ENCODE measurements at regions not wholly inside any gene's neighbourhood (a gene's known extent, or its start where the extent isn't known, plus 50 kb on each side); places are given as distances from the start of the nearest gene placed in this dataset.
A peak's percentile ranks its signal among the peaks of the same experiment; 100 is the strongest.

DNA sequence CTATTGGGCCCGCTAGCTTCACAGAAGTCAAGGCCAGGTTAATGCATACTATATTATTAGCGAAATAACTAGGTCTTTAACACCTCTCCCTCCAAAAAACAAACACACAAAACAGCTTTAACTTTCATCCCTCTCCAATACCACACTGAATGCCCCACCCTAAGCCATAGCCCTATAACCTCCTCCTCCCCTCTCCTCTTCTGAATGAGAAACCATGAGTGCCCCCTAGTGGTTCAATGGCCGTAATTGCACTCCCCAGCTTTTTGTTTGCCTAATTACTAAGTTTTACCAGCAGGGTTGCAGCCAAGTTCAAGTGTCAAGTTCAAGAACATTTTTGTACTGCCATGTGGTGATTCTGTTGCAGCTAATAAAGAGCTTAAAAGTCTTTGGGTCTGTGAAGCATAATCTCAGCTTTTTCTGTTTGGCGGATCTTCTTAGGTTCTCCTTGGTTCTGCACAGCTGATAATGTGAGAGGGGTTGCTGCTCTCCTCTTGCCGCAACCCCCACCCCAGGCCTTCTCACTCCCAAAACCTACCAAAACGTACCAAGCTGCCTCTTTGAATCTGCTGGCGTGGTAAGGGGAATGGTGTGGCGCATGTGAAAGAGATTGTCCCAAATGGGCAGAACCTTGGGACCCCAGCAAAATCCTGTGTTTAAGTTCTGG, 57.9 kb downstream of the RPL22L1 start:
- peak; percentile 81 for ATAC-seq (ENCODE audit: low read depth)
- WGBS (ENCODE audit: insufficient coverage): 50% methylated on average over 2 of the region's 8 CpGs
- POLR2A ChIA-PET: no interaction called here

DNA sequence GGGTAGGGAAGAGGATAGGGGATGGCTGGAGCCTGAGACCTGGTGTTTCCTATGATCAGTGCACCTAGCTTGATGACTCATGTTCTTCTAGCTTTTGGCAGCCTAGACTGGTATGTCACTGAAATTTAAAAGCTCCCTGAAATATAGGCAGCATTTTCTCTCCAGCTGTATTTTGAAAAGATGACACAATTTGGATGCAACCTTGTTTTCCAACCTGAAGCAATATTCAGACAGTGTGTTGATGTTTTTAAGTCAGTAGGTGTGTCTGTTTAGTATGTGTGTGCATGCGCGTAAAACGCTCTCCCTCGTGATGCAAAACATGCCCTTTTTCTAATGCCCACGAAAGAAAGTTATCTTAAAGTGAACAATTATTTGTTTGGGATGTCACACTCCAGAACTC, 58.5 kb downstream of the RPL22L1 start:
- Histone ChIP-seq H3K36me3 (replicated peaks in 1 of 2; ENCODE audit: control extremely low read depth in 1 of 2, control insufficient read depth in 1 of 2, extremely low read depth in 1 of 2, insufficient read depth in 2 of 2, low read length in 1 of 2) (no peaks in the 10 kb centered on the region), H2AFZ (ENCODE audit: insufficient read depth, low read depth, low read length, poor library complexity, severe bottlenecking) (no peak overlapping the region), H3K4me3 (ENCODE audit: control extremely low read depth in 1 of 5, extremely low read depth in 1 of 5, insufficient read depth in 1 of 5, low read depth in 2 of 5, low read length in 4 of 5) (no peak overlapping the region), H3K9me3 (ENCODE audit: control extremely low read depth in 1 of 3, control insufficient read depth in 2 of 3, insufficient read depth in 1 of 3, low read length in 2 of 3) (no peaks in the 10 kb centered on the region), H3K27ac (ENCODE audit: low read length in 2 of 2) (no peak overlapping the region), H3K4me2 (replicated peaks; ENCODE audit: low read depth, low read length, poor library complexity, severe bottlenecking) (no peak overlapping the region), H3K79me2 (ENCODE audit: control insufficient read depth, insufficient read depth, low read length) (no peaks in the 10 kb centered on the region), H4K20me1 (ENCODE audit: control insufficient read depth, insufficient read depth, low read length, poor library complexity, severe bottlenecking) (no peaks in the 10 kb centered on the region), H3K27me3 (replicated peaks in 1 of 4; ENCODE audit: control extremely low read depth in 1 of 4, control insufficient read depth in 3 of 4, insufficient read depth in 4 of 4, low read length in 3 of 4) (no peaks in the 10 kb centered on the region), H3K9ac (ENCODE audit: low read length) (no peak overlapping the region), H3K4me1 (ENCODE audit: control insufficient read depth in 2 of 2, insufficient read depth in 2 of 2, low read length in 2 of 2) (no peaks in the 10 kb centered on the region)
- ATAC-seq (ENCODE audit: low read depth) (no peak), DNase-seq (peak; percentile 10)
- ChIA-PET POLR2A (no interaction called here), CTCF (interaction anchor here (0.8 to 6.3 kb wide), 27 partner anchors 8 to 1067 kb away, joined by 3 to 76 read pairs (median 4); partner anchors contain the start of genes ACTRT3, CLDN11 and RPL22L1)
- no peaks in the 10 kb centered on the region for H3K9me3 Mint-ChIP-seq (ENCODE audit: insufficient read depth)
- intact Hi-C loops (cut with micrococcal nuclease): loop anchor here (5.0 kb wide), 1 partner anchor 774 kb away; the partner anchor contains the start of gene GPR160
- H3K4me3 Mint-ChIP-seq: no peak overlapping the region
- TF ChIP-seq, protein P1, sequence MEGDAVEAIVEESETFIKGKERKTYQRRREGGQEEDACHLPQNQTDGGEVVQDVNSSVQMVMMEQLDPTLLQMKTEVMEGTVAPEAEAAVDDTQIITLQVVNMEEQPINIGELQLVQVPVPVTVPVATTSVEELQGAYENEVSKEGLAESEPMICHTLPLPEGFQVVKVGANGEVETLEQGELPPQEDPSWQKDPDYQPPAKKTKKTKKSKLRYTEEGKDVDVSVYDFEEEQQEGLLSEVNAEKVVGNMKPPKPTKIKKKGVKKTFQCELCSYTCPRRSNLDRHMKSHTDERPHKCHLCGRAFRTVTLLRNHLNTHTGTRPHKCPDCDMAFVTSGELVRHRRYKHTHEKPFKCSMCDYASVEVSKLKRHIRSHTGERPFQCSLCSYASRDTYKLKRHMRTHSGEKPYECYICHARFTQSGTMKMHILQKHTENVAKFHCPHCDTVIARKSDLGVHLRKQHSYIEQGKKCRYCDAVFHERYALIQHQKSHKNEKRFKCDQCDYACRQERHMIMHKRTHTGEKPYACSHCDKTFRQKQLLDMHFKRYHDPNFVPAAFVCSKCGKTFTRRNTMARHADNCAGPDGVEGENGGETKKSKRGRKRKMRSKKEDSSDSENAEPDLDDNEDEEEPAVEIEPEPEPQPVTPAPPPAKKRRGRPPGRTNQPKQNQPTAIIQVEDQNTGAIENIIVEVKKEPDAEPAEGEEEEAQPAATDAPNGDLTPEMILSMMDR (IDR thresholded peaks at IDR 0.05): no peak
- no peak for TF ChIP-seq EZH2 (IDR thresholded peaks at IDR 0.05; ENCODE audit: borderline replicate concordance, insufficient read depth, low read depth, low read length, poor library complexity, severe bottlenecking)
- 100% methylated on average over 2 of the region's 5 CpGs for WGBS (ENCODE audit: insufficient coverage)
- H3K4me1 Mint-ChIP-seq: no peaks in the 10 kb centered on the region
- H3K27ac Mint-ChIP-seq: no peak overlapping the region
- peaks cover 8% of the 10 kb centered on the region for H3K27me3 Mint-ChIP-seq

More for the DNA sequence above, 57.9 kb downstream of the RPL22L1 start:
- Histone ChIP-seq H3K4me3 (ENCODE audit: control extremely low read depth in 1 of 5, extremely low read depth in 1 of 5, insufficient read depth in 1 of 5, low read depth in 2 of 5, low read length in 4 of 5) (no peak overlapping the region), H3K79me2 (ENCODE audit: control insufficient read depth, insufficient read depth, low read length) (no peaks in the 10 kb centered on the region), H3K27me3 (replicated peaks in 1 of 4; ENCODE audit: control extremely low read depth in 1 of 4, control insufficient read depth in 3 of 4, insufficient read depth in 4 of 4, low read length in 3 of 4) (no peaks in the 10 kb centered on the region), H4K20me1 (ENCODE audit: control insufficient read depth, insufficient read depth, low read length, poor library complexity, severe bottlenecking) (no peaks in the 10 kb centered on the region), H3K4me1 (ENCODE audit: control insufficient read depth in 2 of 2, insufficient read depth in 2 of 2, low read length in 2 of 2) (no peaks in the 10 kb centered on the region), H3K9ac (ENCODE audit: low read length) (no peak overlapping the region), H3K9me3 (ENCODE audit: control extremely low read depth in 1 of 3, control insufficient read depth in 2 of 3, insufficient read depth in 1 of 3, low read length in 2 of 3) (no peaks in the 10 kb centered on the region), H3K36me3 (replicated peaks in 1 of 2; ENCODE audit: control extremely low read depth in 1 of 2, control insufficient read depth in 1 of 2, extremely low read depth in 1 of 2, insufficient read depth in 2 of 2, low read length in 1 of 2) (no peaks in the 10 kb centered on the region), H3K4me2 (replicated peaks; ENCODE audit: low read depth, low read length, poor library complexity, severe bottlenecking) (no peak overlapping the region), H3K27ac (ENCODE audit: low read length in 2 of 2) (no peak overlapping the region), H2AFZ (ENCODE audit: insufficient read depth, low read depth, low read length, poor library complexity, severe bottlenecking) (no peak overlapping the region)
- H3K27me3 Mint-ChIP-seq: peaks cover 8% of the 10 kb centered on the region
- DNase-seq: peak; percentile 80
- no peak overlapping the region for H3K27ac Mint-ChIP-seq
- H3K4me3 Mint-ChIP-seq: no peak overlapping the region
- CTCF ChIA-PET: interaction anchor here (0.6 to 6.3 kb wide), 27 partner anchors 8 to 1068 kb away, joined by 3 to 76 read pairs (median 4); partner anchors contain the start of genes CLDN11 and RPL22L1
- intact Hi-C loops (cut with micrococcal nuclease): loop anchor here (1.0 to 5.0 kb wide), 4 partner anchors 398 to 775 kb away; partner anchors contain the start of gene GPR160
- no peaks in the 10 kb centered on the region for H3K9me3 Mint-ChIP-seq (ENCODE audit: insufficient read depth)
- no peaks in the 10 kb centered on the region for H3K4me1 Mint-ChIP-seq
- TF ChIP-seq, protein P1 (IDR thresholded peaks at IDR 0.05): peak; percentile 87
- no peak for TF ChIP-seq EZH2 (IDR thresholded peaks at IDR 0.05; ENCODE audit: borderline replicate concordance, insufficient read depth, low read depth, low read length, poor library complexity, severe bottlenecking)
